DOHH2 (cell line): ENCODE measurements at regions not wholly inside any gene's neighbourhood (a gene's known extent, or its start where the extent isn't known, plus 50 kb on each side); places are given as distances from the start of the nearest gene placed in this dataset.

Source experiments
- EZH2phosphoT487 ChIP-seq: fragments of 200-600 bp; sonication (generic); IDR thresholded peaks from 2 replicates; pipeline ENCODE4 v1.6.1; 2017; ENCODE audit warnings: borderline replicate concordance, mild to moderate bottlenecking, antibody characterized with exemption, low read length, moderate library complexity, mixed read lengths
- TF ChIP-seq, protein P1 (sequence below): fragments of 200-600 bp; sonication (generic); IDR thresholded peaks from one replicate; pipeline ENCODE4 v1.5.1; 2014; ENCODE audit warnings: antibody characterized with exemption, mild to moderate bottlenecking, low read depth, low read length; ENCODE audit not compliant: poor library complexity, severe bottlenecking

- TF ChIP-seq, protein P1, sequence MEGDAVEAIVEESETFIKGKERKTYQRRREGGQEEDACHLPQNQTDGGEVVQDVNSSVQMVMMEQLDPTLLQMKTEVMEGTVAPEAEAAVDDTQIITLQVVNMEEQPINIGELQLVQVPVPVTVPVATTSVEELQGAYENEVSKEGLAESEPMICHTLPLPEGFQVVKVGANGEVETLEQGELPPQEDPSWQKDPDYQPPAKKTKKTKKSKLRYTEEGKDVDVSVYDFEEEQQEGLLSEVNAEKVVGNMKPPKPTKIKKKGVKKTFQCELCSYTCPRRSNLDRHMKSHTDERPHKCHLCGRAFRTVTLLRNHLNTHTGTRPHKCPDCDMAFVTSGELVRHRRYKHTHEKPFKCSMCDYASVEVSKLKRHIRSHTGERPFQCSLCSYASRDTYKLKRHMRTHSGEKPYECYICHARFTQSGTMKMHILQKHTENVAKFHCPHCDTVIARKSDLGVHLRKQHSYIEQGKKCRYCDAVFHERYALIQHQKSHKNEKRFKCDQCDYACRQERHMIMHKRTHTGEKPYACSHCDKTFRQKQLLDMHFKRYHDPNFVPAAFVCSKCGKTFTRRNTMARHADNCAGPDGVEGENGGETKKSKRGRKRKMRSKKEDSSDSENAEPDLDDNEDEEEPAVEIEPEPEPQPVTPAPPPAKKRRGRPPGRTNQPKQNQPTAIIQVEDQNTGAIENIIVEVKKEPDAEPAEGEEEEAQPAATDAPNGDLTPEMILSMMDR = no peak
- TF ChIP-seq EZH2phosphoT487 = no peak
Measured at GRCh38 chr1:90561103-90561783, 155.9 kb downstream of the BARHL2 start.
